RCC 7860 (cell line): ENCODE measurements at regions not wholly inside any gene's neighbourhood (a gene's known extent, or its start where the extent isn't known, plus 50 kb on each side); places are given as distances from the start of the nearest gene placed in this dataset.
"Not testable (repeated sequence)": the region's sequence is repeated elsewhere in the genome, so short reads cannot be mapped to it uniquely, and the experiment has no call there.

Source experiments
- DNase-seq: peaks from one replicate; pipeline ENCODE4 v3.0.0-alpha.2; 2015; ENCODE audit warnings: low spot score
- FAIRE-seq: peaks from 2 replicates; lab custom pipeline; 2012; peaks lifted over from hg19 to GRCh38; lab: Jason Lieb, UNC

DNA sequence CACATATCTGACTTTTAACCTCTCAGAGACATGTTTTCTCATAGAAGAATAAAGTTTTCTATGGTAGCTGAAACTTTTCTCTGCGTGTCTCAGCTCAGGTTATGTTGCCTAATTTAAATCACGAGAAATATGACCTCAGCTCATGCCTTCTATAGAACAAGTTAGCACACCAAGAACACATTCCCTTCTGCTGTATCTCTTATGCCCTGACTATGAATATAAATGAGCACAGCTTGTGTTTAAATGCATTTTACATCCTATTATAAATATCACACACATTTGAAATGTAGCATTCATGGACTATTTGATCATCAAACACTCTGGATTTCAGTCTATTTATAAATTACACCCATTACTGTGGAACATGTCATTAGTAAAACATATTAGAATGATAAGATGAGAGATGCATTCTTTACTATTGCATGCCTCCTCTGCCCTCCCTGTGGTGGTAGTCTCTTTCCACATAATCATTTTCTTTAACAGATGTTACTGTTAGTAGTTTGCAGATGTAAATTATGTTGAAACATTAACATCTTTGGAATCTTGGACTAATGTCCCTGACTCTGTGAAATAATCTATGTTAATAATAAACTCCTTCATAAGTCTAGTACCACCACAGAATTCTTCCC is 2044.9 kb upstream of the PCDH20 start:
- FAIRE-seq (no peak), DNase-seq (no peak)

DNA sequence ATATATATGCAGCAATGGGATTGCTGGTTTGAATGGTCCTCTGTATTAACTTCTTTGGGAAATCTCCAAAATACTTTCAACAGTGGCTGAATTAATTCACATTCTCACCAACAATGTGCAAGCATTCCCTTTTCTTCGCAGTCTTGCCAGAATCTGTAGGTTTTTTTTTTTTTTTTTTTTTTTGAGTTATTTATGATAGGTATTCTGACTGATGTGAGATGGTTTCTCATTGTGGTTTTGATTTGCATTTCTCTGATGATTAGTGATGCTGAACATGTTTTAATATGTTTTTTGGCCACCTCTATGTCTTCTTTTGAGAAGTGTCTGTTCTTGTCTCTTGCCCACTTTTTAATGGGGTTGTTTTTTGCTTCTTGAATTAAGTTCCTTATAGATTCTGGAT is 2041.5 kb upstream of the PCDH20 start:
- FAIRE-seq, result no peak
- no peak for DNase-seq

DNA sequence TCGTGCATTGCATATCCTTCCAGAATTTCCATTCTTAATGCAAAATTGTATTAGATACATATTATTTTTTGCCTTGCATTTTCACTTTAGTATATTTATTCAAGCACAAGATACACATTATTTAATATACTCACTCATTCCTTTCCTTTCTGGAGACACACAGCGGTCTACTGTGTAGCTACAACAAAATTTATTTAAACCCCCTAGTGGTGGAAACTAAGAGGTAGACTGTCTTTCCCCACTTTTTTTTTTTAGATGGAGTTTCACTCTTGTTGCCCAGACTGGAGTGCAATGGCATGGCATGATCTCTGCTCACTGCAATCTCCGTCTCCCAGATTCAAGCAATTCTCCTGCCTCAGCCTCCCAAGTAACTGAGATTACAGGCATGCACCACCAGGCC is 2040.3 kb upstream of the PCDH20 start:
- DNase-seq (no peak), FAIRE-seq (no peak)

DNA sequence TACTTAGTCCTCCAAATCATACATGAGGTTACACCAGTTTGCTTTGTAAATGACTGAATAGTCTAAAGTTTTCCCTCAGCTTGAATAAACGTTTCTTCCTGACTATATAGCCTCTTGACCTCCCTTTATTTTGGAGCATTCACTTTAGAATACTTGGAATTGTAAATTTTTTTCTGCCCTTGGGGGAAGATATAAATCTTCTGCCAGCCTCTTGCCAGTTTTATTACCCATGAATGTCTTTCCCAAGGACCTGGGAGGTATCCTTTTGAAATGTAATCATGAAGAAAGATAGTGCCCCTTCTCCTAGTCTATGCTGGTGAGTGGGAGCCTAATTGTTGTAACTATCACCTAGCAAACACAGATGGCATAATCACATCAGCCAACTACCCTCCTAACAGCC is 2033.9 kb upstream of the PCDH20 start:
- DNase-seq (no peak), FAIRE-seq (no peak)

DNA sequence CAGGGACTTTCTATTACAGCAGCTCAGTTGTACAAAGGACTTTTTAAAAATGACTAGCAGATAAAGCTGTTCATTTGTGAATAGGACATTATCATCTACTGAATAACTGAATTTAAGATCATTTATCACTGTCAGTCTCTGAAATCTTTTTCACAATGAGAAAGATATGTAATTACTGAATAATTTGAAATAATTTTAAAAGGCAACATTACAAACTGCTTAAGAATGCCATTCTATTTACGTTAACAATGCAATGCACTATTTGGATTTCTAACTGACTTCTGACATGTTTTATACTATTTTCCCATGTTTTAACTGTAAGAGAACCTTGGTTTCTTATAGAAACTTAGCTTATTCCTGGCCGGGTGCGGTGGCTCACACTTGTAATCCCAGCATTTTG is 2033.0 kb upstream of the PCDH20 start:
- no peak for FAIRE-seq
- DNase-seq, result no peak

DNA sequence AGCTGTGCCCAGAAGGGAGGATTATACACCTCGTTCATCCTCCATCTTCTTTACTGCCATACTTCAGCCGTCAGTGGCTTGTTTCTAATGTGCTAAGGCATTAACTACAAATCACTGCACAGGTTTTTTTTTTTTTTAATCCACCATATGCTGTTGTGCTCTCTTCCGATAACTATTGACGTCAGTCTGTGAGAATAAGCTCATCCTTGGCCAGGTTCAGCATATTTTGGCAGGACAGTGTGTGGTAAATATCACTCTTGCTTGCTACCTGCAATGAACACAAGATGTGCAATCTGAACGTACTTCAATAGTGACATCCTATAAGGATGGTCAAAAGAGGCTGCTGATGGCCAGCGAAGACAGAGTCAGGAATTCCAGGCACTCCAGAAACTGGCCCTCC is 2030.7 kb upstream of the PCDH20 start:
- DNase-seq, result no peak
- FAIRE-seq, result no peak

DNA sequence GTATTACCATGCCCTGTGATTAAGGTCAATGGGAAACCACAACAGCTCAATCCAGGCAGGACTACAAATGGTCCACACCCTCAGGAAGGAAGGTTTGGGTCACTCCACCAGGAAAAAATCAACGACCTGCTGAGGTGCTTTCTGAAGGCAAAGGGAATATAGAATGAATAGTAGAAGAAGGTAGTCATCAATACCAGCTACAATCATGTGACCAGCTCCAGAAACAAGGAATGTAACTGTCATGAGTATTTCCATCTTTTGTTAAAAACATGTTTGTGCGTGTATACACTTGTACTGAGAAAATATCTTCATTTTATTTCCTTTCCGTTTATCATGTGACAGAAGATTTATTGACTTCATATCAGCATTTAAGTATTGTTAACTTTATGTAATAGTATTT is 2028.6 kb upstream of the PCDH20 start:
- not testable (repeated sequence) for FAIRE-seq, DNase-seq

DNA sequence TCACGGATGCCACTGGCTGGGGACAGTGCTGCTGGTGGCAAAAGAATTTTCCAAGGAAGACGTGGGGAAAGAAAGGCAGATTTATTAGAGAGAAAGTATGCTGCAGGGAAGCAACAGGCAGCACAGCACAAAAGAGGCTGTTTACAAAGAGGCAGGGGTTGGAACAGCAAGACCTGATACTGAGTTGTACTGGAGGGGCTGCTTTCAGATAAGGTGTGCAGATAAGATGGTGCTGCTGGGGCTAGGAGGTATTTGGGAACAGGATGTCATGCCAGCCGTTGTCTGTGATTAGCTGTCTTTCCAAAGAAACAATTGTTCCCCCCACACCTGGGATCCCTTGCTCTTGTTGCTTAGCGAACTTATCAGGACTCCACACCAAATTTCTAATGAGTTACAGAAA is 2023.3 kb upstream of the PCDH20 start:
- FAIRE-seq (no peak), DNase-seq (no peak)

DNA sequence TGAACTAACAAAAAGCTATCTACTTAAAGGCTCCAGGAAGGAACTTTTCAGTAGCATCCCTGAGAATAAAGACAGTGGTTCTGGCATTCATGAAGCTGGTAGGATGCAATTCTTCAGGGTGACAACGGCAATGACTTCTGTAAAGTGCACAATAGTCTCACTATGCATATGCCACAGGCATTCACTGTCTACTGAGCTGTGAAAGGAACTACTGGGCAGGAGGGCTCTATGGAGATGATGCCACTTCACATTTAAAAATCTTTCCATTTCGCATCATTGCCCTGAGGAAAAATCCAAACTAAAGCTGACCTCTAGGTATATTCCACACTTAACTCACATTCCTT is 2020.6 kb upstream of the PCDH20 start:
- peak; percentile 69 for DNase-seq
- no peak for FAIRE-seq

DNA sequence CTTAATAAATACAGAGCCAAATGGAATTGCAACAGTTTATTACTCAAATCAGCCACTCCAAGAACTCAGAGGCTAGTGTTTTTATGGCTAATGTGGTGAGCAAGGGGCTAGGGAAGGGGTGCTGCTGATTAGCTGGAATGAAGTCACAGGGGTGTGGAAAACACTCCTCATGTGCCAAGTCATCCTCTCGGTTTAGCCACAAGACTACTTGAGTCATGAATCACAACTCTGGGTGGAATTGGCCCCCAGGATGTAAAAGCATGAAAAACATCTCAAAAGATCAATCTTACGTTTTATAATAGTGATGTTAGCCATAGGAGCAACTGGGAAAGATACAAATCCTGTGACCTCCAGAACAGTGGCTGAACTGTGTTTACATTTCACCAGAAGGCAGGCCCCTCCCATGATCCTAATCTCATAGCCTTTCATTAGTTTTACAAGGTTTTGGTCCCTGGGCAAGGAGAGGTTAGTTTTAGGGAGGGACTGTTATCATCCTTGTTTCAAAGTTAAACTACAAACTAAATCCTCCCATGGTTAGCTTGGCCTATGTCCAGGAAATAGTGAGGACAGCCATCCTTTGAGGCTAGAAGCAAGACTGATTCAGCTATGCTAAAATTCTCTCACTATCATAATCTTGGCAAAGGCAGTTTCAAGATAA is 2020.1 kb upstream of the PCDH20 start:
- DNase-seq, result peak; percentile 93
- peak; percentile 93 for FAIRE-seq

DNA sequence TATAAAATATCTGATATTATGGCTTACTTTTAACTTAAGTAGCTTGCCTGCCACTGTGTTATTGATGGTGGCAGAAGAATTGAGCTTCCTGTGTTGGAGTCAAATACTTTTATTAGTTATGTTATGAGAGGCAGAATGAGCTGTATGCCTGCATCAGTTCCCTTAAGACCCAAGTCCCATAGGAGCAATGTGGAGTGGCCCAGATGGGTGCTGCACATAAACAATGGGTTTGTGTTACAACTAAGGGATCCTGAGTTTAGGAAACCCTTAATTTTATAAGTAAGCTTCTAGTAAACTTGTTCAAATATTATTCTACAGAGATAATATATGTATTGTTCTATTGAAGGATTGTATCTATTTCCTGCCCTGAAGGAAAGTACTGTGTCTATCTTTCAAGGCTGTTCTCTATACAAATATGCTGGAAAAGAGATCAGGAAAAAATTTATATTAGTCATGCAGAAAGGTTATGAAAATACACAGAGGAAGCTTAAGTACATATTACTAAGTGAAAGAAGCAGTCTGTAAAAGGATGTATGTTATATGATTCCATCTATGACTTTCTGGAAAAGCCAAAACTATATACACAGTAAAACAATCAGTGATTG is 2018.0 kb upstream of the PCDH20 start:
- no peak for FAIRE-seq
- DNase-seq, result no peak

DNA sequence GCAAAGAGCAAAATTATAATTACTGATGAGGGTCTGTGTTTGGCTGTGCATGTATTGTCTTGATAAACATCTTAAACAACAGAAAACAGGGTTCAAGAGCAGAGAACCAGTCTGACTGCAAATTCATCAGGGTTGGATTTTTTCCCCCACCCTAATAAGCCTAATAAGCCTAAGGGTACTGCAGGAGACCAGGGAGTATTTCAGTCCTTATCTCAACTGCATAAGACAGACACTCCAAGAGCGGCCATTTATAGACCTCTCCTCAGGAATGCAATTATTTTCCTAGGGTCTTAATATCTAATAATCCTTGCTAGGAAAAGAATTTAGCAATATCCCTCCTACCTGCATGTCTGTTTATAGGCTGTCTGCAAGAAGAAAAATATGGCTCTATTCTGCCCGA is 2011.5 kb upstream of the PCDH20 start:
- FAIRE-seq, result no peak
- no peak for DNase-seq

DNA sequence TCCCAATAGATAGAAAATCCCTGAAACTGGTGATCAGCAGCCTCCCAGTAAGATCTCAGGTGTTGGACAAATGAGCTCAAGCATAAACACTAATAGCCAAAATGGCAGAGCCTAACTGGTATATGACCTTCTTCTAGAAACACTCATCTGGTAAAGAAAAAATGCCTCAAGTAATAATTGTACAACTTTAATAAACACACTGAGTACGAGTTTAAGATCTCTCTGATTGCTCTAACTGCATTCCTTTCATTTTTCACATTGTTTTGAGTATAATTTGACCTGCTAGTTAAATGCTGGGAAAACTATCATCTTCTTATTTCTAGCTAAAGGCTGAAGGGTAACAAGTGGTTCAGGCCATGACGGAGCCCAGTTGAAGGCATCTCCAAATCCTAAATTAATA is 2009.5 kb upstream of the PCDH20 start:
- FAIRE-seq, result no peak
- DNase-seq, result no peak

DNA sequence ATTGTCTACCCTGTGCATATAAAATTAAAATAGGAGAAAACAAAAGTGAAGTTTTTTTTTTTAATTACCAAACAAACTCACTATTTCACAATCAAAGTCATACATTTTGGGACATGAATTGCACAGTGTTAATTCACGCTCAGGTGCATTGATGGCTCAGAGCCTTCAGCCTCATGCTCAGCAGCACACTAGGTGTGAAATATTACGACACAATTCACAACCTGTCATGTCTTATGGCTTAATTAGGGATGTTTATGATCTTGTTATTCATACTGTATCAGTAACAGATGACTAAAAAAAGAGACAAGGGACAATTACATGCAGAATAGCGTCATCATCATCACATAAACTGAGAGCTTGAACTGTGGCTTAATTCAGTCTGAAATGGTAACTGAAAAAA is 2005.5 kb upstream of the PCDH20 start:
- no peak for DNase-seq
- FAIRE-seq, result no peak

DNA sequence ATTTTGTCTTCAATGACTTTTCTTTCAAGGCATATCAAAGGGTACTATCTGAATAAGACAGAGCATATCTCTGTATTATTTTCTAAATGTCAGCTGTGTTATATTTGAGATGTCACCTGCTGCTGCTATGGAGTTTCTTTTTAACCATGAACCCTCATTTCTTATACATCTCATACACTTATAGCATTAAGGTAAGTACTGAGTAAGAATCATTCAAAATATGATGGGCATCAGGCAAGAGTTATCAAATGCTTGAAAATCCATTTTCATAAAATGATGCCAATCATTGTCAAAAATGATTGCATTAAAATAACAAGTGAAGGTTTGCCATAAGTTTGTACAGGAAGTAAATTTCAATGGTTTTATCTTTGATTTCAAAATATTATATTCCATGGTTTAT is 2005.0 kb upstream of the PCDH20 start:
- DNase-seq (no peak), FAIRE-seq (no peak)

DNA sequence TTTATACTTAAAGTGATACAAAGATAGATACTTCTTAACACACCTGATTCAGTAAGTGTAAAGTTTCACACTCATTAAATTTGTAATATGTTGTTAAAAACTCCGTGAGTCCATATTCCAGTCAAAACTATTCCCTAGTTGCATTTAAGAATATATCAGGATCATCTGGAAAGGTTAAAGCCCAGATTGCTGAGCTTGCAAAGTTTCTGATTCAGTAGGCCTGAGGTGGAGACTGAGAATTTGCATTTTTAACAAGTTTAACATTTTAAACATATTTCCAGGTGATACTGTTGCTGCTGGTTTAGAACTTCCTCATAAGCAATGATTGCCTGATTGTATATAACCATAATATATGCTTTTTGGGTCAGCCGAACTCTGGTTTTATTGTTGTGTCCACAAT is 1998.6 kb upstream of the PCDH20 start:
- DNase-seq (no peak), FAIRE-seq (no peak)

DNA sequence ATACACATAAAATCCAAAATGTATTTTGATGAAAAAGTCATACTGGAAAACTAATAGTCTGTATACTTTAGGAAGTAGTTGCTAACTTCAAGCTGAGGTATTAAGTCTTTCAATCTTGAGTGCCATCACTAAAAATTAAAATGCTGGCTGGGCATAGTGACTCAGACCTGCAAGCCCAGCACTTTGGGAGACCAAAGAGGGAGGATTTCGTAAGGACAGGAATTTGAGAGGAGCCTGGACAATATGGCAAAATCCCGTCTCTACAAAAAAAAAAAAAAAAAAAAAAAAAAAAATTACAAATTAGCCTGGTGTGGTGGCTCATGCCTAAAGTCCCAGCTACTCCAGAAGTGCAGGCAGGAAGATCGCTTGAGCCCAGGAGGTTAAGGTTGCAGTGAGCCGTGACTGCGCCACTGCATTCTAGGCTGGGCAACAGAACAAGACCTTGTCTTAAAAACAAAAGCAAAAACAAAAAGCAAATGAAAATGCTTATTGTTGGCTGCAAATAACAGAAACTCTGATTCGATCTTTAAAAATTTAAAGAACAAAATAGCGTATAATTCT is 1994.2 kb upstream of the PCDH20 start:
- FAIRE-seq, result no peak
- no peak for DNase-seq

DNA sequence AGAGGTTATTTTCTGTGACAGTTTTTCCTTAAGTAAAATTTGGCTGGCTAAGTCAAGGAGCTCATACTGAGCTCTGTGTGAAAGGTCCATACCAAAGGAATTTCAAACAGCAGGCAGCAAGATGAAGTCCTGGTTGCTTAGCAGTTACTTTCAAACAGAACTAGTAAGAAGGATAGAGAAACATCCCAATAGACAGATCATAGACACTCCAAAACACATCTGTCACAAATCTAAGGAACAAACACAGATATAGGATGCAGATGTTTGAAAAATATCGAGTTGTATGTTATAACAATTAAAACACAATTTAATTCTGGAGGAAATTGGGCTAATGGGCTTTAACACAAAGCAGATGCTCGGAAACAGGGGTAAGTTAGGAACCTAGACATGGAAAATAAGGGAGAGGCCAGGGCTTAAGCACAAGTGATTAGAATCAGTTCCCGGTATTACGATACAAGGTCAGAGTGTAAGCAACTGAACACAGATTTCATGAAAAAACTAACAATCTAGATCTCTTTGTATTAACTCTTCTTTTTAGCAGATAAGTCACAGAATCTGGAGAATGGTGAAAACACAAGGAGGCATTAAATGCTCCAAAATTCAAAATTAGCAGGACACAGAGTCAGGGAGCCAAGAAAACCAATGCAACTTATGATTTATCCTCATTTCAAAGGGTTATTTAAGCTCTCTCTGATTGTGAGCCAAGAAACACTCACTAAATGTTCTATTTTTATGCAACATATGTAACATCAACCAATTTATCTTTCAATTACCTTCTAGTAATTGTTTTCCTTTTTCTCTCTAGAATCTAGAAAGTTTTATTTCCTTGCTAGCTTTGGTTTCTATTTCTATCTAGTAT is 1992.9 kb upstream of the PCDH20 start:
- FAIRE-seq (no peak), DNase-seq (no peak)

DNA sequence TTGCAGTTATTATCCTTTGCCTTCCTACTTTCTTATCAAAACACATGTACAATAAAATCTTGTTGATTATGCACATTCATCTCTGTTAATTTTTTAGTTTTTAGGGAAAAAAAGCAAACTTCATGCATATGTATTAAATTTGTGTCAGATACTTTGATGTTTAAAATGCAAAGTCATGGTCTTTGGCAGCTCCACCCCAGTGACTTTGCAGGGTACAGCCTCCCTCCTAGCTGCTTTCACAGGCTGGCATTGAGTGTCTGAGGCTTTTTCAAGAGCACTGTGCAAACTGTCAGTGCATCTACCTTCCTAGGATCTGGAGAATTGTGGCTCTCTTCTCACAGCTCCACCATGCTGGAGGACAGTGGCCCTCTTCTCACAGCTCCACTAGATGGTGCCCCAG is 1988.1 kb upstream of the PCDH20 start:
- DNase-seq (no peak), FAIRE-seq (no peak)

DNA sequence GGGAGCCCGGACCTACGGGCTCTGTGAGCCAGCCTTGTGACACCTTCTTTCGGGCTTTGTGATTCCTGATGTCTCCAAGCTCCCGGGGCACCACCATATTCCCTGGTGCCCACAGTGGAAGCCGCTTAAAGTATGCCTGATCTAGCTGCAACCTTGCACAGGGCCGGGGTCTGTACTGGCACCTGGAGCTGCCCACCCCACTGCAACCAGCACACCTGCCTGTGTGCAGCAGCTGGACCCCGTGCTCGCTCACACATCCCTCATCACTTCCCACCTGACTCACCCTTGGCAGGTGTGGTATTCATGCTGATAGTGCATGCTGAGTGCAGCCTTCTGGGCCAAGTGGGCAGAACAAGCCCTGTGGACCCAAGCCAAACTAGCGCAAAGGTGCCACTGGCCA is 1981.1 kb upstream of the PCDH20 start:
- FAIRE-seq (no peak), DNase-seq (no peak)

DNA sequence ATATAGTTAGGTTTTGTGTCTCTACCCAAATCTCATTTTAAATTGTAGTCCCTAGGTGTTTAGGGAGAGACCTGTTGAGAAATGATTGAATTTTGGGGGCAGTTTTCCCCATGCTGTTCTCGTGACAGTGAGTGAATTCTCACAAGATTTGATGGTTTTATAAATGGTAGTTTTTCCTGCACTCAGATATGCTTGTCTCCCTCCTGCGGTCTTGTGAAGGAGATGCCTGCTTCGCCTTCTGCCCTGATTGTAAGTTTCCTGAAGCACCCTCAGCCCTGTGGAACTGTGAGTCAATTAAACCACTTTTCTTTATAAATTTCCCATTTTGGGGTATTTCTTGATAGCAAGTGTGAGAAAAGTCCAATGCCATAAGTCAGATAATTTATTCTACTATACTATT is 1977.5 kb upstream of the PCDH20 start:
- no peak for DNase-seq
- no peak for FAIRE-seq

DNA sequence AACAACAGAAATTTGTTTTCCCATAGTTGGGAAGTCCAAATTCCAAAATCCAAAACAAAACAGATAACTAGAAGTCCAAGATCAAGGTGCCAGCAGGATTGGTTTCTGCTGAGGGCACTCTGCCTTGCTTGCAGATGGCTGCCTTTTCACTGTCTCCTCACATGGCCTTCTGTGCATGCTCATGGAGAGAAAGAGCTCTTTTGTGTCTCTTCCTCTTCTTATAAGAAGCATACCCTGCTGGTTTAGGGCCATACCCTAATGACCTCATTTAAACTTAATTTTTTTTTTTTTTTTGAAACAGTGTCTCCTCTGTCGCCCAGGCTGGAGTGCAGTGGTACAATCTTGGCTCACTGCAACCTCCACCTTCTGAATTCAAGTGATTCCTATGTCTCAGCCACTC is 1974.1 kb upstream of the PCDH20 start:
- DNase-seq, result no peak
- no peak for FAIRE-seq
